Fibroblast of lung (primary cell): ENCODE measurements at regions not wholly inside any gene's neighbourhood (a gene's known extent, or its start where the extent isn't known, plus 50 kb on each side); places are given as distances from the start of the nearest gene placed in this dataset.

Source experiments
- DNase-seq, 2 donors: peaks; one replicate each; pipeline versions ENCODE4 v3.0.0 to v3.0.0-alpha.2; 2010; ENCODE audit warnings: low read depth in 2 of 2
- H2AFZ ChIP-seq: 2 replicates; pipeline ENCODE4 v1.5.1; 2012; ENCODE audit warnings: low read length, control low read depth, inconsistent platforms
- H3K27ac ChIP-seq: 2 replicates; pipeline ENCODE4 v1.5.1; 2011; ENCODE audit warnings: low read length, control low read depth; ENCODE audit not compliant: insufficient read depth
- H3K27me3 ChIP-seq: 2 replicates; pipeline ENCODE4 v1.5.1; 2011; ENCODE audit warnings: mild to moderate bottlenecking, low read length; ENCODE audit not compliant: control insufficient read depth, insufficient read depth
- H3K36me3 ChIP-seq: 2 replicates; pipeline ENCODE4 v1.5.1; 2011; ENCODE audit warnings: low read length; ENCODE audit not compliant: control insufficient read depth, insufficient read depth
- H3K4me1 ChIP-seq: 2 replicates; pipeline ENCODE4 v1.5.1; 2011; ENCODE audit warnings: low read length; ENCODE audit not compliant: control insufficient read depth, insufficient read depth; ENCODE audit errors: extremely low read depth
- H3K4me2 ChIP-seq: 2 replicates; pipeline ENCODE4 v1.5.1; 2011; ENCODE audit warnings: low read length, control low read depth; ENCODE audit not compliant: insufficient read depth; ENCODE audit errors: extremely low read depth
- H3K4me3 ChIP-seq, 4 experiments: fragments of 200-600 bp in 1 of 4; sonication (generic) in 1 of 4; replicated peaks in 1 of 4; 2 replicates each; pipeline ENCODE4 v1.5.1; 2011 to 2016; ENCODE audit warnings: low read length in 4 of 4, low read depth in 3 of 4, mild to moderate bottlenecking in 3 of 4, control low read depth in 2 of 4, inconsistent platforms in 1 of 4, mixed read lengths in 1 of 4; ENCODE audit not compliant: insufficient read depth in 1 of 4; ENCODE audit errors: control extremely low read depth in 1 of 4
- H3K79me2 ChIP-seq: 2 replicates; pipeline ENCODE4 v1.5.1; 2012; ENCODE audit warnings: mild to moderate bottlenecking, low read length, inconsistent platforms; ENCODE audit not compliant: control insufficient read depth, insufficient read depth
- H3K9ac ChIP-seq: 2 replicates; pipeline ENCODE4 v1.5.1; 2011; ENCODE audit warnings: mild to moderate bottlenecking, low read length, control low read depth; ENCODE audit not compliant: insufficient read depth
- H3K9me3 ChIP-seq: 2 replicates; pipeline ENCODE4 v1.5.1; 2012; ENCODE audit warnings: low read depth, low read length; ENCODE audit not compliant: control insufficient read depth, insufficient read depth
- H4K20me1 ChIP-seq: 2 replicates; pipeline ENCODE4 v1.5.1; 2011; ENCODE audit warnings: low read length; ENCODE audit not compliant: control insufficient read depth, insufficient read depth; ENCODE audit errors: extremely low read depth
- EZH2 ChIP-seq: IDR thresholded peaks from 2 replicates; pipeline ENCODE4 v1.5.1; 2012; ENCODE audit warnings: low read length, control low read depth, mild to moderate bottlenecking; ENCODE audit errors: missing control alignments
- TF ChIP-seq, protein P1 (sequence below), 2 donors: IDR thresholded peaks in 1 of 2; conservative IDR thresholded peaks in 1 of 2; 1 replicate in 1 of 2; 2 replicates in 1 of 2; pipeline ENCODE4 v1.5.1; 2011 to 2012; ENCODE audit warnings: low read length in 2 of 2, control low read depth in 1 of 2, inconsistent platforms in 1 of 2, low read depth in 1 of 2, mild to moderate bottlenecking in 1 of 2

DNA sequence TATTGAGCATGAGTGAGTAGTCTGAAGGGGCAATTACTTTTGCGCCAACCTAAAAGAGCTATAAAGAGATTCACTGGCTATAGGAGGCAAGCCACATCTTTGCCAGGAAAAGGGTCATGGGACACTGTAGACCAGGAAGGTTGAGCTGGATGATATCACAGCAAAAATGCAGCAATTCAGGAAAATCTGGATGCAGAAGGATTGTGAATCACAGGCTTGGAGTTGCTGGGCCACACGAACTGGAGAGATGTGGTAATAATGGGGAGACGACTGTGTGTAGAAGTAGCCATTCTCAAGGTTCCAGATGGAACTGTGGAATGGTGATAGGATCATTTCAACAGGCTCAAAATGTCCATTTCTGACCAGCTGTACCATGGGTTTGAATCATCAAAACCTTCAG, 151.4 kb upstream of the DAAM1 start:
- no peaks in the 10 kb centered on the region for H3K27me3 ChIP-seq
- H3K27ac ChIP-seq: no peak overlapping the region
- no peak for TF ChIP-seq EZH2
- TF ChIP-seq, protein P1, sequence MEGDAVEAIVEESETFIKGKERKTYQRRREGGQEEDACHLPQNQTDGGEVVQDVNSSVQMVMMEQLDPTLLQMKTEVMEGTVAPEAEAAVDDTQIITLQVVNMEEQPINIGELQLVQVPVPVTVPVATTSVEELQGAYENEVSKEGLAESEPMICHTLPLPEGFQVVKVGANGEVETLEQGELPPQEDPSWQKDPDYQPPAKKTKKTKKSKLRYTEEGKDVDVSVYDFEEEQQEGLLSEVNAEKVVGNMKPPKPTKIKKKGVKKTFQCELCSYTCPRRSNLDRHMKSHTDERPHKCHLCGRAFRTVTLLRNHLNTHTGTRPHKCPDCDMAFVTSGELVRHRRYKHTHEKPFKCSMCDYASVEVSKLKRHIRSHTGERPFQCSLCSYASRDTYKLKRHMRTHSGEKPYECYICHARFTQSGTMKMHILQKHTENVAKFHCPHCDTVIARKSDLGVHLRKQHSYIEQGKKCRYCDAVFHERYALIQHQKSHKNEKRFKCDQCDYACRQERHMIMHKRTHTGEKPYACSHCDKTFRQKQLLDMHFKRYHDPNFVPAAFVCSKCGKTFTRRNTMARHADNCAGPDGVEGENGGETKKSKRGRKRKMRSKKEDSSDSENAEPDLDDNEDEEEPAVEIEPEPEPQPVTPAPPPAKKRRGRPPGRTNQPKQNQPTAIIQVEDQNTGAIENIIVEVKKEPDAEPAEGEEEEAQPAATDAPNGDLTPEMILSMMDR (conservative IDR thresholded peaks at IDR 0.05 in 1 of 2, IDR thresholded peaks at IDR 0.05 in 1 of 2; ENCODE audit: low read depth in 1 of 2, low read length in 2 of 2): no peak
- no peak overlapping the region for H3K9ac ChIP-seq
- no peak overlapping the region for H2AFZ ChIP-seq
- no peaks in the 10 kb centered on the region for H3K36me3 ChIP-seq
- no peaks in the 10 kb centered on the region for H3K79me2 ChIP-seq
- no peaks in the 10 kb centered on the region for H4K20me1 ChIP-seq
- H3K4me2 ChIP-seq: no peak overlapping the region
- H3K4me1 ChIP-seq: no peaks in the 10 kb centered on the region
- H3K9me3 ChIP-seq: no peaks in the 10 kb centered on the region
- H3K4me3 ChIP-seq: no peak overlapping the region
- no peak for DNase-seq

DNA sequence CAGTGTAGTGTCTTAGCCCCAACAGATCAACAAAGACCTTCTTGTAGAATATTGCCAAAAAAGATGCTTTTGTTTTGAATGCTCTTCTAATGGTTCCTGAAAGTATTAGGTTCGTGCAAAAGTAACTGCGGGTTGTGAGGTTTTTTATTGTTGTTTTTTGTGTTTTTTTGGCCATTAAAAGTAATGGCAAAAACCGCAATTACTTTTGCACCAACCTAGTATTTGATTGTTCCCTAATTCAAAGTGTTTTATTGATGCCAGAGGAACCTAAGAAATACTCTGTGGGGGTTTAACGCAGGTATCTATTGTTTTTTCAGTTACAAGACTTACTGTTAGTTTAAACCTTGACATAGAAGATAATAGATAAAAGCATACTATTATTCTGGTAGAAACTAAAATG, 150.8 kb upstream of the DAAM1 start:
- Histone ChIP-seq H3K79me2 (no peaks in the 10 kb centered on the region), H3K27ac (no peak overlapping the region), H3K9me3 (no peaks in the 10 kb centered on the region), H3K27me3 (no peaks in the 10 kb centered on the region), H3K4me3 (no peak overlapping the region), H3K9ac (no peak overlapping the region), H2AFZ (no peak overlapping the region), H4K20me1 (no peaks in the 10 kb centered on the region), H3K36me3 (no peaks in the 10 kb centered on the region), H3K4me1 (no peaks in the 10 kb centered on the region), H3K4me2 (no peak overlapping the region)
- no peak for TF ChIP-seq EZH2
- TF ChIP-seq, protein P1 (conservative IDR thresholded peaks at IDR 0.05 in 1 of 2, IDR thresholded peaks at IDR 0.05 in 1 of 2; ENCODE audit: low read depth in 1 of 2, low read length in 2 of 2): no peak
- DNase-seq: no peak

DNA sequence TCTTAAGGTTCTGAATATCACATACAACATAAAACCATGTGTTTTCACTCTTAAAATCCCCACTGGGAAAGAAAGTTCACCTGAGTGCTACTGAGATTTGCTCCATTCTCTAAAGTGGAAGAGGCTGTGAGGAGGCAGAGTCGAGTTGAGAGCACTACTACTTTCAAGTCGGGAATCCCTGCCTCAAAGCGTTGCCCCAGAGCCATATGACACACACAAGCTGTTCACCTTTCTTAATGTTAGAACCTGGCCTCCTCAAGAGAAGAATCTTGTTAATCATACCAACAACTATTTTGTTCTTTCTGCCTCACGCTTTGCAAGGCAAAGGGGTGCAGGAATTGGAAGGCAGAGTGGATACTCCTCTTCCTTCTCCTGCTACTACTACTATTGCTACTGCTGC, 149.7 kb upstream of the DAAM1 start:
- no peak for DNase-seq
- no peaks in the 10 kb centered on the region for H4K20me1 ChIP-seq
- no peak overlapping the region for H3K4me2 ChIP-seq
- H3K27me3 ChIP-seq: no peaks in the 10 kb centered on the region
- no peak overlapping the region for H3K9ac ChIP-seq
- H3K79me2 ChIP-seq: no peaks in the 10 kb centered on the region
- H3K4me3 ChIP-seq: no peak overlapping the region
- H3K27ac ChIP-seq: no peak overlapping the region
- H3K9me3 ChIP-seq: no peaks in the 10 kb centered on the region
- no peak for TF ChIP-seq EZH2
- TF ChIP-seq, protein P1 (conservative IDR thresholded peaks at IDR 0.05 in 1 of 2, IDR thresholded peaks at IDR 0.05 in 1 of 2; ENCODE audit: low read depth in 1 of 2, low read length in 2 of 2): no peak
- H2AFZ ChIP-seq: no peak overlapping the region
- H3K36me3 ChIP-seq: no peaks in the 10 kb centered on the region
- H3K4me1 ChIP-seq: no peaks in the 10 kb centered on the region
